K562 (cell line): ENCODE measurements at regions not wholly inside any gene's neighbourhood (a gene's known extent, or its start where the extent isn't known, plus 50 kb on each side); places are given as distances from the start of the nearest gene placed in this dataset.

ENCODE experiments used
- ATAC-seq: fragments of 200-7000 bp; cut with Tn5 transposase; 3 replicates; pipeline ENCODE4 v1.9.1; 2020; ENCODE audit warnings: moderate library complexity
- BruUV-seq: library from RNA; stranded (reverse); fragments of 400-500 nt; replicated peaks from 2 replicates; lab custom pipeline; 2021; lab: Mats Ljungman, UMichigan
- CTCF ChIA-PET: fragments of 300-600 bp; formaldehyde crosslinking; extraction: SDS; loops from one replicate; lab custom pipeline; 2021; ENCODE audit warnings: low intra/inter-chr PET ratio; lab: Yijun Ruan, JAX
- POLR2A ChIA-PET: fragments of 300-600, 350-650 bp; sonication (Branson Sonifier 250); formaldehyde crosslinking; extraction: SDS; loops from one replicate; lab custom pipeline; 2021; ENCODE audit warnings: antibody characterized with exemption, inconsistent platforms; lab: Yijun Ruan, JAX
- DNase-seq, 4 experiments: peaks; one replicate each; pipeline versions ENCODE4 v3.0.0 to v3.0.0-alpha.2; 2011 to 2018; ENCODE audit warnings: low spot score in 3 of 4, mixed read lengths in 3 of 4; ENCODE audit errors: extremely low read depth in 1 of 4
- FAIRE-seq: peaks from 2 replicates; lab custom pipeline; 2011; peaks lifted over from hg19 to GRCh38; lab: Jason Lieb, UNC
- H2AFZ ChIP-seq: 2 replicates; pipeline ENCODE4 v1.6.0; 2011; ENCODE audit warnings: low read depth, low read length, control low read depth, inconsistent platforms
- H3K27ac ChIP-seq: fragments of 200-600 bp; 3 replicates; pipeline ENCODE4 v1.8.0; 2011; ENCODE audit warnings: low read depth, mild to moderate bottlenecking, control low read depth, inconsistent platforms, low read length, moderate library complexity, mixed read lengths; ENCODE audit errors: extremely low read depth
- H3K27me3 ChIP-seq, 2 experiments: fragments of 300-600 bp in 1 of 2; 2 replicates in 1 of 2; 3 replicates in 1 of 2; pipeline versions ENCODE4 v1.6.0 to v1.8.0; 2011; ENCODE audit warnings: inconsistent platforms in 2 of 2, low read length in 2 of 2, mild to moderate bottlenecking in 1 of 2, mixed read lengths in 1 of 2, moderate library complexity in 1 of 2; ENCODE audit not compliant: control insufficient read depth in 2 of 2, insufficient read depth in 2 of 2
- H3K36me3 ChIP-seq: fragments of 300-600 bp; 3 replicates; pipeline ENCODE4 v1.8.0; 2011; ENCODE audit warnings: mild to moderate bottlenecking, low read length, inconsistent platforms; ENCODE audit not compliant: control insufficient read depth, insufficient read depth
- H3K4me1 ChIP-seq, 2 experiments: fragments of 200-600 bp in 1 of 2; replicated peaks in 1 of 2; 2 replicates in 1 of 2; 3 replicates in 1 of 2; pipeline versions ENCODE4 v1.5.1 to v1.8.0; 2011; ENCODE audit warnings: inconsistent platforms in 2 of 2, low read length in 2 of 2, mild to moderate bottlenecking in 1 of 2, mixed read lengths in 1 of 2, moderate library complexity in 1 of 2; ENCODE audit not compliant: control insufficient read depth in 2 of 2, insufficient read depth in 2 of 2
- H3K4me2 ChIP-seq: 2 replicates; pipeline ENCODE4 v1.6.1; 2011; ENCODE audit warnings: low read length, control low read depth, inconsistent platforms, mixed read lengths; ENCODE audit not compliant: insufficient read depth
- H3K4me3 ChIP-seq: fragments of 200-600 bp; sonication (generic), shearing (Covaris generic); 2 replicates; pipeline ENCODE4 v1.5.1; 2016; ENCODE audit warnings: control low read depth, inconsistent platforms
- H3K79me2 ChIP-seq: fragments of 200-600 bp; 3 replicates; pipeline ENCODE4 v1.8.0; 2011; ENCODE audit warnings: low read length, inconsistent platforms; ENCODE audit not compliant: control insufficient read depth, insufficient read depth
- H3K9ac ChIP-seq, 2 experiments: 2 replicates each; pipeline versions ENCODE4 v1.6.0 to v1.6.1; 2011; ENCODE audit warnings: low read depth in 2 of 2, low read length in 2 of 2, control low read depth in 1 of 2, inconsistent platforms in 1 of 2, mild to moderate bottlenecking in 1 of 2, mixed read lengths in 1 of 2; ENCODE audit not compliant: insufficient read depth in 1 of 2
- H3K9me1 ChIP-seq: one replicate; pipeline ENCODE4 v1.6.0; 2011; ENCODE audit warnings: inconsistent platforms, mild to moderate bottlenecking, low read length, moderate library complexity; ENCODE audit not compliant: control insufficient read depth, insufficient read depth
- H3K9me3 ChIP-seq: replicated peaks from 2 replicates; pipeline ENCODE4 v1.5.1; 2011; ENCODE audit warnings: low read depth, low read length, inconsistent platforms; ENCODE audit not compliant: control insufficient read depth, insufficient read depth
- H4K20me1 ChIP-seq: replicated peaks from 2 replicates; pipeline ENCODE4 v1.6.1; 2011; ENCODE audit warnings: low read length, inconsistent platforms, mixed read lengths; ENCODE audit not compliant: control insufficient read depth, insufficient read depth
- CBX8 ChIP-seq: fragments of 200-600 bp; sonication (generic); IDR thresholded peaks from 2 replicates; pipeline ENCODE4 v1.6.1; 2012; ENCODE audit warnings: borderline replicate concordance, mixed run types, low read depth, mild to moderate bottlenecking, moderate library complexity, mixed read lengths, low read length, control low read depth, inconsistent platforms; ENCODE audit not compliant: poor library complexity, severe bottlenecking; ENCODE audit errors: extremely low read depth
- E2F3 ChIP-seq: fragments of 250-450 bp; sonication (Bioruptor Pico); IDR thresholded peaks from 2 replicates; pipeline ENCODE4 v1.4.0; 2020; ENCODE audit warnings: mild to moderate bottlenecking
- FOSL1 ChIP-seq: fragments of 200-800 bp; sonication (Bioruptor generic); conservative IDR thresholded peaks from 2 replicates; pipeline ENCODE4 v1.6.1; 2016; ENCODE audit warnings: missing genetic modification characterization, missing compliant biosample characterization
- FOXA3 ChIP-seq, 2 experiments: fragments of 450-650 bp in 1 of 2; sonication (generic) in 1 of 2; formaldehyde crosslinking; IDR thresholded peaks in 1 of 2; conservative IDR thresholded peaks in 1 of 2; 2 replicates each; pipeline versions ENCODE4 v1.4.0 to v1.8.0; 2020 to 2022; ENCODE audit warnings: mild to moderate bottlenecking in 2 of 2, missing genetic modification reagents in 1 of 2
- HNRNPL ChIP-seq: fragments of 200-400 bp; formaldehyde crosslinking; IDR thresholded peaks from 2 replicates; pipeline ENCODE4 v1.6.1; 2017; ENCODE audit warnings: low read depth, mild to moderate bottlenecking, low read length
- KAT8 ChIP-seq: fragments of 450-650 bp; IDR thresholded peaks from 2 replicates; pipeline ENCODE4 v1.6.1; 2016; ENCODE audit warnings: low read depth, mild to moderate bottlenecking
- MEIS2 ChIP-seq: fragments of 450-650 bp; IDR thresholded peaks from 2 replicates; pipeline ENCODE4 v1.6.1; 2014; ENCODE audit warnings: mild to moderate bottlenecking; ENCODE audit not compliant: partially characterized antibody
- NELFE ChIP-seq: IDR thresholded peaks from 2 replicates; pipeline ENCODE4 v1.6.1; 2011; ENCODE audit warnings: mild to moderate bottlenecking; ENCODE audit not compliant: insufficient read depth, insufficient read length
- PRDM10 ChIP-seq: fragments of 450-650 bp; IDR thresholded peaks from 2 replicates; pipeline ENCODE4 v1.6.1; 2018; ENCODE audit not compliant: partially characterized antibody
- RAD21 ChIP-seq, 2 experiments: fragments of 250-450 bp in 1 of 2; fragments of 450-650 bp in 1 of 2; sonication (Bioruptor Pico) in 1 of 2; formaldehyde crosslinking in 1 of 2; IDR thresholded peaks in 1 of 2; conservative IDR thresholded peaks in 1 of 2; 2 replicates each; pipeline versions ENCODE4 v1.4.0 to v1.8.0; 2020 to 2022; ENCODE audit warnings: mild to moderate bottlenecking in 2 of 2, moderate library complexity in 1 of 2
- SAP30 ChIP-seq: fragments of 200-600 bp; sonication (generic); IDR thresholded peaks from 2 replicates; pipeline ENCODE4 v1.6.1; 2012; ENCODE audit warnings: borderline replicate concordance, low read depth, mild to moderate bottlenecking, moderate library complexity, low read length, control low read depth, inconsistent platforms; ENCODE audit not compliant: insufficient read depth, poor library complexity, severe bottlenecking
- SMARCA5 ChIP-seq: fragments of 450-650 bp; IDR thresholded peaks from 2 replicates; pipeline ENCODE4 v1.6.1; 2016
- SRSF7 ChIP-seq: fragments of 200-400 bp; formaldehyde crosslinking; optimal IDR thresholded peaks from 2 replicates; pipeline ENCODE3; 2017; ENCODE audit warnings: mild to moderate bottlenecking, low read depth, low read length
- TCFL5 ChIP-seq: fragments of 250-450 bp; sonication (Bioruptor Pico); conservative IDR thresholded peaks from 2 replicates; pipeline ENCODE4 v1.6.1; 2021; ENCODE audit warnings: mild to moderate bottlenecking, moderate library complexity, matching md5 sums
- ZNF24 ChIP-seq: fragments of 450-650 bp; IDR thresholded peaks from 2 replicates; pipeline ENCODE4 v1.6.1; 2016
- ZNF77 ChIP-seq: fragments of 250-450 bp; sonication (Bioruptor Pico); IDR thresholded peaks from 2 replicates; pipeline ENCODE4 v1.5.0; 2020
- ZNF830 ChIP-seq: fragments of 250-450 bp; sonication (Bioruptor Pico); IDR thresholded peaks from 2 replicates; pipeline ENCODE4 v1.5.0; 2021; ENCODE audit warnings: mild to moderate bottlenecking
- in situ Hi-C: fragments of 300-500 bp; cut with MboI; formaldehyde crosslinking; loops from 4 replicates; pipeline ENCODE4 v1.15.0; 2018; ENCODE audit warnings: inconsistent platforms, mixed read lengths
- intact Hi-C: fragments of 100-400 bp; cut with micrococcal nuclease; formaldehyde crosslinking; loops from 2 replicates; pipeline ENCODE4 v1.14.2; 2022

- TF ChIP-seq SMARCA5 = no peak
- TF ChIP-seq E2F3 (CRISPR knock-in tag) = no peak
- TF ChIP-seq SRSF7 = no peak
- no peak for TF ChIP-seq FOXA3 (CRISPR knock-in tag; conservative IDR thresholded peaks at IDR 0.05 in 1 of 2, IDR thresholded peaks at IDR 0.05 in 1 of 2)
- no peak for TF ChIP-seq HNRNPL
- no peak for TF ChIP-seq PRDM10
- TF ChIP-seq ZNF24 = no peak
- no peak for TF ChIP-seq ZNF830 (CRISPR knock-in tag)
- TF ChIP-seq TCFL5 (CRISPR knock-in tag) = no peak
- TF ChIP-seq FOSL1 (tag) = no peak
- no peak for TF ChIP-seq KAT8
- no peak for TF ChIP-seq CBX8
- TF ChIP-seq MEIS2 = no peak
- no peak for TF ChIP-seq NELFE
- TF ChIP-seq RAD21 (CRISPR knock-in tag; conservative IDR thresholded peaks at IDR 0.05 in 1 of 2, IDR thresholded peaks at IDR 0.05 in 1 of 2) = no peak
- no peak for TF ChIP-seq ZNF77 (CRISPR knock-in tag)
- no peak for TF ChIP-seq SAP30
- DNase-seq = no peak
- intact Hi-C loops = no loop called here
- Histone ChIP-seq H3K4me1 (no peaks in the 10 kb centered on the region), H3K9me1 (no peaks in the 10 kb centered on the region), H3K79me2 (no peaks in the 10 kb centered on the region), H2AFZ (no peak overlapping the region), H3K4me2 (no peak overlapping the region), H3K36me3 (no peaks in the 10 kb centered on the region), H3K9me3 (no peaks in the 10 kb centered on the region), H3K27me3 (no peaks in the 10 kb centered on the region), H4K20me1 (no peaks in the 10 kb centered on the region), H3K27ac (no peak overlapping the region), H3K9ac (no peak overlapping the region), H3K4me3 (no peak overlapping the region)
- in situ Hi-C loops = no loop called here
- no peak for ATAC-seq
- BruUV-seq = no TSS peak
- POLR2A ChIA-PET = no interaction called here
- CTCF ChIA-PET = no interaction called here
- no peak for FAIRE-seq
Measured at GRCh38 chr1:106954661-106955229, 101.7 kb upstream of the PRMT6 start.
